PC-9 (cell line): ENCODE measurements at regions not wholly inside any gene's neighbourhood (a gene's known extent, or its start where the extent isn't known, plus 50 kb on each side); places are given as distances from the start of the nearest gene placed in this dataset.

Experiments
- BruUV-seq: library from RNA; stranded (reverse); fragments of 400-500 nt; replicated peaks from 2 replicates; lab custom pipeline; 2021; lab: Mats Ljungman, UMichigan
- CTCF ChIA-PET: fragments of 300-600 bp; sonication (Branson Sonifier 250); formaldehyde crosslinking; loops from one replicate; lab custom pipeline; 2022; ENCODE audit warnings: antibody characterized with exemption; lab: Charles Lee
- POLR2A ChIA-PET: fragments of 300-600 bp; sonication (Branson Sonifier 250); formaldehyde crosslinking; loops from one replicate; lab custom pipeline; 2022; ENCODE audit warnings: antibody characterized with exemption; ENCODE audit not compliant: unreplicated experiment; lab: Charles Lee
- DNase-seq, 2 experiments: peaks; one replicate each; pipeline versions ENCODE4 v3.0.0 to v3.0.0-alpha.2; 2015 to 2022; ENCODE audit warnings: mixed read lengths in 1 of 2
- H2AFZ ChIP-seq: fragments of 200-600 bp; sonication (generic); 2 replicates; pipeline ENCODE4 v1.8.1; 2017; ENCODE audit warnings: antibody characterized with exemption
- H3F3A ChIP-seq: fragments of 200-600 bp; sonication (generic); 2 replicates; pipeline ENCODE4 v1.8.1; 2017; ENCODE audit warnings: antibody characterized with exemption, mild to moderate bottlenecking, low read depth; ENCODE audit not compliant: insufficient read depth
- H3K27ac ChIP-seq: fragments of 200-600 bp; sonication (generic); 2 replicates; pipeline ENCODE4 v1.6.1; 2016; ENCODE audit warnings: mixed run types
- H3K27me3 ChIP-seq: fragments of 200-600 bp; sonication (generic); 2 replicates; pipeline ENCODE4 v1.6.1; 2016; ENCODE audit warnings: low read depth, mixed run types; ENCODE audit not compliant: insufficient read depth
- H3K36me3 ChIP-seq: fragments of 200-600 bp; sonication (generic); 2 replicates; pipeline ENCODE4 v1.6.1; 2016; ENCODE audit warnings: low read depth, mixed run types
- H3K4me1 ChIP-seq: fragments of 200-600 bp; sonication (generic); replicated peaks from 2 replicates; pipeline ENCODE4 v1.6.1; 2016; ENCODE audit warnings: mixed run types; ENCODE audit not compliant: insufficient read depth
- H3K4me2 ChIP-seq: fragments of 200-600 bp; sonication (generic); 2 replicates; pipeline ENCODE4 v1.6.1; 2017; ENCODE audit warnings: mixed run types
- H3K4me3 ChIP-seq: fragments of 200-600 bp; sonication (generic); 2 replicates; pipeline ENCODE4 v1.6.1; 2016; ENCODE audit warnings: mixed run types
- H3K79me2 ChIP-seq: fragments of 200-600 bp; sonication (generic); 2 replicates; pipeline ENCODE4 v1.6.1; 2017; ENCODE audit warnings: low read depth, mixed run types
- H3K9me2 ChIP-seq: fragments of 200-600 bp; sonication (generic); 2 replicates; pipeline ENCODE4 v1.8.1; 2017; ENCODE audit warnings: mild to moderate bottlenecking; ENCODE audit not compliant: insufficient read depth
- H3K9me3 ChIP-seq: fragments of 200-600 bp; sonication (generic); 2 replicates; pipeline ENCODE4 v1.8.1; 2016; ENCODE audit warnings: low read depth; ENCODE audit not compliant: insufficient read depth
- H4K20me1 ChIP-seq: fragments of 200-600 bp; sonication (generic); 2 replicates; pipeline ENCODE4 v1.8.1; 2017; ENCODE audit not compliant: insufficient read depth
- CTCF ChIP-seq: fragments of 200-600 bp; sonication (generic); conservative IDR thresholded peaks from 2 replicates; pipeline ENCODE4 v1.6.1; 2017; ENCODE audit warnings: mixed run types, antibody characterized with exemption, mild to moderate bottlenecking, moderate library complexity
- EZH2 ChIP-seq: fragments of 200-600 bp; sonication (generic); IDR thresholded peaks from 2 replicates; pipeline ENCODE4 v1.8.0; 2017; ENCODE audit warnings: antibody characterized with exemption, low read depth
- intact Hi-C: fragments of 100-400 bp; cut with micrococcal nuclease; formaldehyde crosslinking; loops from one replicate; pipeline ENCODE4 v1.10.0; 2022; ENCODE audit not compliant: unreplicated experiment

- H3K79me2 ChIP-seq, result no peaks in the 10 kb centered on the region
- H3K9me3 ChIP-seq, result no peaks in the 10 kb centered on the region
- no peaks in the 10 kb centered on the region for H3K36me3 ChIP-seq
- no peaks in the 10 kb centered on the region for H4K20me1 ChIP-seq
- TF ChIP-seq EZH2, result no peak
- no peak for TF ChIP-seq CTCF
- H3K27me3 ChIP-seq, result no peaks in the 10 kb centered on the region
- H3K9me2 ChIP-seq, result no peaks in the 10 kb centered on the region
- H3K4me1 ChIP-seq, result no peaks in the 10 kb centered on the region
- no peaks in the 10 kb centered on the region for H3F3A ChIP-seq
- DNase-seq, result no peak
- H3K4me3 ChIP-seq, result no peak overlapping the region
- H3K4me2 ChIP-seq, result no peak overlapping the region
- no peak overlapping the region for H2AFZ ChIP-seq
- BruUV-seq, result no TSS peak
- ChIA-PET POLR2A (no interaction called here), CTCF (no interaction called here)
- intact Hi-C loops, result no loop called here
- H3K27ac ChIP-seq, result no peak overlapping the region
Measured at GRCh38 chr13:105414639-105415038, 1120.8 kb downstream of the EFNB2 start.

- Histone ChIP-seq H2AFZ (no peak overlapping the region), H3K4me2 (no peak overlapping the region), H3F3A (no peaks in the 10 kb centered on the region), H3K9me3 (no peaks in the 10 kb centered on the region), H3K36me3 (no peaks in the 10 kb centered on the region), H3K4me3 (no peak overlapping the region), H3K27ac (no peak overlapping the region), H4K20me1 (no peaks in the 10 kb centered on the region), H3K9me2 (no peaks in the 10 kb centered on the region), H3K79me2 (no peaks in the 10 kb centered on the region), H3K4me1 (no peaks in the 10 kb centered on the region), H3K27me3 (no peaks in the 10 kb centered on the region)
- ChIA-PET POLR2A (no interaction called here), CTCF (no interaction called here)
- DNase-seq, result peak in 1 of 2 experiments; percentile 3
- intact Hi-C loops, result no loop called here
- BruUV-seq, result no TSS peak
- TF ChIP-seq EZH2, result no peak
- no peak for TF ChIP-seq CTCF
Measured at GRCh38 chr13:105412171-105412570, 1123.3 kb downstream of the EFNB2 start.

- ChIA-PET POLR2A (no interaction called here), CTCF (no interaction called here)
- intact Hi-C loops, result no loop called here
Measured at GRCh38 chr13:105410602-105411001, 1124.9 kb downstream of the EFNB2 start.

More at GRCh38 chr13:105410602-105411001, 1124.9 kb downstream of the EFNB2 start:
- H3K79me2 ChIP-seq, result no peaks in the 10 kb centered on the region
- H3F3A ChIP-seq, result no peaks in the 10 kb centered on the region
- no TSS peak for BruUV-seq
- no peak overlapping the region for H3K4me3 ChIP-seq
- H3K36me3 ChIP-seq, result no peaks in the 10 kb centered on the region
- no peak overlapping the region for H2AFZ ChIP-seq
- DNase-seq, result peak in 1 of 2 experiments; percentile 5
- H3K27ac ChIP-seq, result no peak overlapping the region
- H3K4me2 ChIP-seq, result no peak overlapping the region
- no peaks in the 10 kb centered on the region for H3K9me2 ChIP-seq
- no peaks in the 10 kb centered on the region for H3K9me3 ChIP-seq
- H4K20me1 ChIP-seq, result no peaks in the 10 kb centered on the region
- no peaks in the 10 kb centered on the region for H3K27me3 ChIP-seq
- TF ChIP-seq CTCF (no peak; the same call in 1 of the 2 replicates), EZH2 (no peak)
- H3K4me1 ChIP-seq, result no peaks in the 10 kb centered on the region
